ENCODE measurements at regions not wholly inside any gene's neighbourhood (a gene's known extent, or its start where the extent isn't known, plus 50 kb on each side); places are given as distances from the start of the nearest gene placed in this dataset.

DNA sequence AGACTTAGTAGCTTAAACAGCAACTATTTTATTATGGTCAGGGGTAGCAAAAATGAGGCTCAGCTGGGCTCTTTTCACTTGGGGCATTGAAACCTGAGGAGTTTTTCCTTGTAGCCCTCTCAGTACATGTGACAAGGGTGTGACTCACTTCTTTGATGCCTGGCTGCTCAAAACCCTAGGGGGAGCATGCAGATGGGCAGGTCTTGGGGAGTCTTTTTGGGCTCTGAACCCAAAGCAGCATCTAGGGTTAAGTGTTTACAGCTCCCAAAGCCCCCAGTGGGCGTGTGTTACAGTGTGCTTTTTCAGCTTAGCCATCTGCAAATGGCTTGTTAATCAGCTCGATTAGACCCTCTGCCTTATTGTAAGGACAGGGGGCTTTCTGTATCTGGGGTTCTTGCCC lies 1752.7 kb downstream of the PCDH7 start:
- TF ChIP-seq, protein P1, sequence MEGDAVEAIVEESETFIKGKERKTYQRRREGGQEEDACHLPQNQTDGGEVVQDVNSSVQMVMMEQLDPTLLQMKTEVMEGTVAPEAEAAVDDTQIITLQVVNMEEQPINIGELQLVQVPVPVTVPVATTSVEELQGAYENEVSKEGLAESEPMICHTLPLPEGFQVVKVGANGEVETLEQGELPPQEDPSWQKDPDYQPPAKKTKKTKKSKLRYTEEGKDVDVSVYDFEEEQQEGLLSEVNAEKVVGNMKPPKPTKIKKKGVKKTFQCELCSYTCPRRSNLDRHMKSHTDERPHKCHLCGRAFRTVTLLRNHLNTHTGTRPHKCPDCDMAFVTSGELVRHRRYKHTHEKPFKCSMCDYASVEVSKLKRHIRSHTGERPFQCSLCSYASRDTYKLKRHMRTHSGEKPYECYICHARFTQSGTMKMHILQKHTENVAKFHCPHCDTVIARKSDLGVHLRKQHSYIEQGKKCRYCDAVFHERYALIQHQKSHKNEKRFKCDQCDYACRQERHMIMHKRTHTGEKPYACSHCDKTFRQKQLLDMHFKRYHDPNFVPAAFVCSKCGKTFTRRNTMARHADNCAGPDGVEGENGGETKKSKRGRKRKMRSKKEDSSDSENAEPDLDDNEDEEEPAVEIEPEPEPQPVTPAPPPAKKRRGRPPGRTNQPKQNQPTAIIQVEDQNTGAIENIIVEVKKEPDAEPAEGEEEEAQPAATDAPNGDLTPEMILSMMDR (conservative IDR thresholded peaks at IDR 0.05; ENCODE audit: low read length) = no peak
- no peak for TF ChIP-seq EZH2phosphoT487 (IDR thresholded peaks at IDR 0.05; ENCODE audit: borderline replicate concordance)

Measured in Loucy (cell line).